Esophagus (tissue), 2 donors: ENCODE measurements at regions not wholly inside any gene's neighbourhood (a gene's known extent, or its start where the extent isn't known, plus 50 kb on each side); places are given as distances from the start of the nearest gene placed in this dataset.
A peak's percentile ranks its signal among the peaks of the same experiment; 100 is the strongest.

Experiments used
- H3K27ac ChIP-seq, 2 donors: one replicate each; pipeline ENCODE4 v1.5.1; 2013; ENCODE audit warnings: low read depth in 2 of 2, mild to moderate bottlenecking in 2 of 2, inconsistent platforms in 1 of 2, low read length in 1 of 2, moderate library complexity in 1 of 2
- H3K27me3 ChIP-seq, 2 donors: one replicate each; pipeline ENCODE4 v1.6.1; 2013; ENCODE audit warnings: low read length in 2 of 2, control low read depth in 1 of 2, mild to moderate bottlenecking in 1 of 2; ENCODE audit not compliant: insufficient read depth in 2 of 2, control insufficient read depth in 1 of 2
- H3K36me3 ChIP-seq, 2 donors: one replicate each; pipeline ENCODE4 v1.6.1; 2013; ENCODE audit warnings: low read length in 1 of 2; ENCODE audit not compliant: control insufficient read depth in 2 of 2, insufficient read depth in 2 of 2
- H3K4me1 ChIP-seq, 2 donors: one replicate each; pipeline ENCODE4 v1.6.1; 2013; ENCODE audit warnings: low read length in 1 of 2; ENCODE audit not compliant: control insufficient read depth in 2 of 2, insufficient read depth in 2 of 2
- H3K4me3 ChIP-seq, 2 donors: one replicate each; pipeline ENCODE4 v1.5.1; 2013; ENCODE audit warnings: low read length in 2 of 2, mild to moderate bottlenecking in 2 of 2, low read depth in 1 of 2, moderate library complexity in 1 of 2
- H3K9me3 ChIP-seq, 2 donors: one replicate each; pipeline ENCODE4 v1.6.1; 2013; ENCODE audit warnings: mild to moderate bottlenecking in 2 of 2, low read depth in 1 of 2, low read length in 1 of 2, moderate library complexity in 1 of 2; ENCODE audit not compliant: control insufficient read depth in 2 of 2, insufficient read depth in 1 of 2
- WGBS, 2 donors: extraction: QIAGEN DNeasy Blood & Tissue Kit; methylation state at CpG; one replicate each; pipeline ENCODE4 v1.1.7; 2013; 5-methylcytosine and 5-hydroxymethylcytosine counted together
- donor health status: healthy with polysubstance abuse.
- donor health status: Bipolar disorder and iron deficiency.

DNA sequence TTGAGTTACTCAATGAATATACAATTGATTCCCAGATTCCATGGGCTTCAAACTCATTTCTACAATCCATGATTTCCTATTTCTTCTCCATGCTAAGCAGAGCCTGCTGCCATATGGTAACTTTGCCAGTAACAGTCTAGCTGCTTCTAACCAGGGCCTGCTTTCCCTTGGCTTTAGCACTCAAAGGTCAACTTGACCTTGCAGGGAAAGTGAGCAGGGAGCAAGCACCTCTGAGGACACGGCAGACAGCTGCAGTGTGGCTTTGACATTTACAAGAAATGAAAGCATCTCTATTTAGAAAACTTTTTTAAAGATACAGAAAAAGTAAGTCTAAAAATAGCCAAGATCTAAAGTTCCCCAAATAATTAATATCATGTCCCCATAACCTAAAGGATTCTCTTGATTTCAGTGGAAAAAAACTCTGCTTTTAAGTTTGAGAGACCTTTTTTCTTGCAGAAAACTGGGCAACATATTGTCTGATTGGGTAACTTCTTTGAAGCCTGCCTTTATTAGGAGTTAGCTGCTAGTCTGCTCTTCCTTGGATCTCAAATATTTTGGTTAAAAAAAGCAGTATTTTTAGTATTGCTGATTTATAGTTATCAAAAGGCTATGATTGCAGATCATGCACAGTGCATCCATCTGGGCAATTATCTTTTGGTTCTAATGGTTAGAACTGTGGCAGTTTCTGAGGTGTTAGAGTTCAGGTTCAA lies 257.9 kb downstream of the AHR start:
- H3K9me3 ChIP-seq: no peaks in the 10 kb centered on the region
- 32 to 55% methylated on average over 1 of the region's 1 CpG for WGBS, 2 donors
- no peaks in the 10 kb centered on the region for H3K27me3 ChIP-seq
- peak overlapping the region; percentile 1 to 17 for H3K27ac ChIP-seq
- H3K4me1 ChIP-seq: no peaks in the 10 kb centered on the region
- H3K36me3 ChIP-seq: no peaks in the 10 kb centered on the region
- no peak overlapping the region for H3K4me3 ChIP-seq

DNA sequence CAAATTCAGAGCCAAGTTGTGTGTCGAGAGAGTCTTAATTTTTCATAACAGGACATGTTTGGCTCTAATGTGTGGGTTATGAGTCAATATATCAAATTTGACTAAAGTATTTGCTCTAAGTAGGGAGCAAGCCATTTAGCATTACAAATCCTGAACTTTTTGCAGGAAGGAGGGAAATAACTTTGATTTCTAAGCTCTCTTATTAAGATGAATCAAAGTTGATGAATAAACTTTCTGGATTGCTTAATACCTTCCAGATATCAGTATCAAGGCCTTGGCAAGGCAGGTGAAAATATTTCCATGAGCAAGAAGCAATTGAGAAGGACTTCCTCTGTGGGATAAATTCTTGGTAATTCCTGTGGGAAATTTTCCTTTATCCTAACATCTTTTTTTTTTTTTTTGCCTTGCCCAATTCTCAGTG lies 258.8 kb downstream of the AHR start:
- Histone ChIP-seq H3K4me3 (no peak overlapping the region), H3K27me3 (no peaks in the 10 kb centered on the region), H3K9me3 (no peaks in the 10 kb centered on the region), H3K4me1 (no peaks in the 10 kb centered on the region), H3K36me3 (no peaks in the 10 kb centered on the region), H3K27ac (no peak overlapping the region)
- whole genome bisulfite sequencing, 2 donors: 23 to 43% methylated on average over 1 of the region's 1 CpG

DNA sequence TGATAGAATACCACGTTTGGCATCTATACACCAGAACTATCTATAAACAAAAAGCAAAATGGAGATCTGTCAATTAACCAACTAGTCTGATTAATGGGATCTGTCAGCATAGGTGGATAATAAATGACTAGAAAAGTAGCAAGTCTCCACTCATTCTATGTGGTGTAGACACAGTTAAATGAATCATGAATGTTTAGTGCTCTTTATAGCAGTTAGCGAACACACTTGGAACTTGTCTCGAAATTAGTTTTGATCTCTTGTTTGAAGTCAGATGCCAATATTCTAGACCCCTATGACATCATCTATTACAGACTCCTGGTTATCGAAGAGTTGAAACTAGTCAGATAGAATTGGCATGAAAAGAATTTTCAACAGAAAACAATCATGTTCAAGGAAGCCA lies 259.7 kb downstream of the AHR start:
- Histone ChIP-seq H3K27ac (no peak overlapping the region), H3K27me3 (peaks cover 0 to 3% of the 10 kb centered on the region in 2 donors), H3K9me3 (no peaks in the 10 kb centered on the region), H3K4me1 (no peaks in the 10 kb centered on the region), H3K36me3 (no peaks in the 10 kb centered on the region), H3K4me3 (no peak overlapping the region)
- WGBS, 2 donors: 30 to 42% methylated on average over 4 of the region's 4 CpGs

DNA sequence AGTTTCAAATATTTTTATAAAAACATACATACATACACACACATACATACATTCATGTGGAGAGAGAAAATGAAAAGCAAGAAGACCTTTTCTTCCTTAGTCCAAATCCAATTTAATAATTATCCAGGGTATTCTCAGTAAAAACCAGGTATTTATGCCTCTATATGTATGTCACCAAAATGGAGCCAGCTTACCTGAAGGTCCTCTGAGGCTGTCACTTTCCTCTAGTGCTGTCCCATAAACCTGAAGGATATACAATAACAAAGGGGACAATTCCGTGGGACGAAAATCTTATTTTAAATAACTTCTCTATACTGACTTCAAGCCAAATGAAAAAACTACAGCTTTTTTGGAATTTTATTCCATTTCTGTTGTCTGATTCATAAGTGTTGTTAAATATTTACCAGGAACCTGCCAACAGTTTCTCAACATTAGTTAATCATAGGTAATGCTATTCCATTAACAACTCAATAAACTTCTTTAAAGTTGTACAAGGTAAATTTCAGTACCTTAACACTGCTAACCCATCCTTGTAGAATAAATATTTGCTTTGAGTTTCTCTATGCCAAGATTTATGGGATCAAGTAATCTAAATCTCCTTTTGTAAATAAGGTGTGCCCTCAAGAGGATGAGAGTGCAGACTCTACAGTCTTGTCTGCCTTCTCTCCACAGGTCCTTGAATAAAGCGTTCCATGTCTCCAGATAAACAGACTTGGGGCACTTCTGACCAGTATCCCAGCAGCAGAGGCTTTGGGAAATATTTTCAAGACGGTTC lies 260.3 kb downstream of the AHR start:
- no peaks in the 10 kb centered on the region for H3K4me1 ChIP-seq
- peak overlapping the region in 1 of 2 donors; percentile 23 for H3K27ac ChIP-seq
- H3K27me3 ChIP-seq: peaks cover 0 to 3% of the 10 kb centered on the region in 2 donors
- H3K9me3 ChIP-seq: no peaks in the 10 kb centered on the region
- WGBS, 2 donors: 38 to 43% methylated on average over 4 of the region's 4 CpGs
- no peak overlapping the region for H3K4me3 ChIP-seq
- no peaks in the 10 kb centered on the region for H3K36me3 ChIP-seq

DNA sequence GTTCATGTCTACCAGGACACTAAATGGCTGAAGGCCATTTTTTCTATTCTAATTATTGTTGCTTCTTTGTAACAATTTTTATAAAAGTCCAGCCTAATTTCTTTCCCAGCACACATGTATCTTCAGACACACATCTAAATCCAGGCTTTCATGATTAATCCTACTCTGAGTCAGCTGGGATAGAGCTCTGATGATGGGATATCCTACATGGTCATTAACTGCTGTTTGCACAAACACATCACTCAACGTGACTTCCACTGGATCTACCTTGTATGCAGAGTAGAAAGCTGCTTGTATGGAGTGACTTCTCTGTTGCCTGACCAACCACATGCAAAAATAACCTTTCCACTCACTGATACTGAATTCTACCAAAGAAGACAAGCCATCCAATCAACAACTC lies 260.9 kb downstream of the AHR start:
- Histone ChIP-seq H3K36me3 (no peaks in the 10 kb centered on the region), H3K4me1 (no peaks in the 10 kb centered on the region), H3K4me3 (no peak overlapping the region), H3K27ac (peak overlapping the region in 1 of 2 donors; percentile 23), H3K27me3 (peaks cover 0 to 3% of the 10 kb centered on the region in 2 donors), H3K9me3 (no peaks in the 10 kb centered on the region)
- WGBS, 2 donors: 31 to 35% methylated on average over 1 of the region's 1 CpG

DNA sequence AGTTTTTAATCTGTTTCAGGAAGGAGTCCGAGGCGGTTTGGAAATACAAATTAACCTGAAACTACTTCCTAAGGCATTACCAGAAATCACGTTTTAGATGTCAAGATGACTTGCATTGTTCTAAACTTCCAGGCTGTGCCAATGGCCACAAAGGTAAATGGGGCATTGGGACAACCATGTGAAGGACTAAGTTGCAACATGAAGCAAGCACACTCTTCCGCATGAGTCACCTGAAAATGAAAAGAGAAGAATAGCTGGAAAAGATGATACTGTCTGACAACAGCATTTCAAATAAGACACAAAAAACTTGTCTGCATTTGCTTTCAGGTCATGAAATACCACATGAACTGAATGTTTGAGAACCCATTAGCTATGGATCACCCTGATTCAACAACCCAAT lies 262.1 kb downstream of the AHR start:
- Histone ChIP-seq H3K4me1 (no peaks in the 10 kb centered on the region), H3K4me3 (no peak overlapping the region), H3K36me3 (no peaks in the 10 kb centered on the region), H3K27me3 (peaks cover 0 to 3% of the 10 kb centered on the region in 2 donors), H3K9me3 (no peaks in the 10 kb centered on the region), H3K27ac (no peak overlapping the region)
- 43 to 56% methylated on average over 4 of the region's 4 CpGs for WGBS, 2 donors

DNA sequence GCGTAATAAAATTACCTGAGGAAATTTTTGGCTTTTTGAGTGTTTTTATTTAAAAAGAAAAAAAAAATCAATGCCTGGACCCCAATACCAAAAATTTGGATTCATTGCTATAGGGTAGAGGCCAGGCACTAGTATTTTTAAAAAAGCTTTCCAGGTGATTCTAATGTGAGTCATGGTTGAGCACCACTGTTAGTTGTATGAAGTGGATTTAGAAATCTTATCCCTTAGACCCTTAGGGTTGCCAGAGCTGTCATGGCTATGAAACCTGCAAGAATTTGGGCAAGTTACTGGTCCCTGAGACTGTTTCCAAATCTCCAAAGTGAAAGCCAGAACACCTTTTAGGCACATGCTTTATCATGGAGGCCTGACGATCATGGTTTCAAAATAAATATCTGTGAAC lies 262.5 kb downstream of the AHR start:
- no peaks in the 10 kb centered on the region for H3K4me1 ChIP-seq
- WGBS, 2 donors: 59 to 74% methylated on average over 2 of the region's 2 CpGs

DNA sequence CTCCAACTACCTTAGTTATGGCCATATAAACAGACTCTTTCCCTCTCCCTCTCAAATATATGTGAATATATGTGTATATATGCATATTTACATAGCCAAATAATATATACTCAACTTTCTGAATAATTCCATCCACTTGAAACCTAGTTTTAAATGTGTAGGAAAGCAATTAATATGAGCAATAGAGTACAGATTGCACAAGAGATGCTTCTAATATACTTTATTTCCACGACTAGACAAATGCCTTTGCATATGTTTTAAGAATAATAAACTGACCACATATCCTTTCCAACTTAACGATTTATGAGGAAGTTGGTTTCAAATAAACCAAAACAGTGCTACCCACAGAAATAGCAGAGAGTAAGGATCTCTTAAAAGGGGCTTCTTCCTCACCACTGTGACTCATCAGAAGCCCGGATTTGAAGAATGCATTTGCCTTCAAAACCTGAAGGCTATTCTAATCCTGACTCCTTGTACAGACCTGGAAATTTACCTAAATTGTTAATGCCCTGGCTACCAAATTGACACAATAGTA lies 266.3 kb downstream of the AHR start:
- WGBS, 2 donors: 29 to 33% methylated on average over 3 of the region's 3 CpGs
- no peaks in the 10 kb centered on the region for H3K4me1 ChIP-seq
- H3K4me3 ChIP-seq: no peak overlapping the region
- no peak overlapping the region for H3K27ac ChIP-seq
- H3K36me3 ChIP-seq: no peaks in the 10 kb centered on the region
- no peaks in the 10 kb centered on the region for H3K9me3 ChIP-seq
- H3K27me3 ChIP-seq: peaks cover 0 to 3% of the 10 kb centered on the region in 2 donors

More for the DNA sequence above, 262.5 kb downstream of the AHR start:
- Histone ChIP-seq H3K27ac (no peak overlapping the region), H3K4me3 (no peak overlapping the region), H3K27me3 (peaks cover 0 to 3% of the 10 kb centered on the region in 2 donors), H3K36me3 (no peaks in the 10 kb centered on the region), H3K9me3 (no peaks in the 10 kb centered on the region)

DNA sequence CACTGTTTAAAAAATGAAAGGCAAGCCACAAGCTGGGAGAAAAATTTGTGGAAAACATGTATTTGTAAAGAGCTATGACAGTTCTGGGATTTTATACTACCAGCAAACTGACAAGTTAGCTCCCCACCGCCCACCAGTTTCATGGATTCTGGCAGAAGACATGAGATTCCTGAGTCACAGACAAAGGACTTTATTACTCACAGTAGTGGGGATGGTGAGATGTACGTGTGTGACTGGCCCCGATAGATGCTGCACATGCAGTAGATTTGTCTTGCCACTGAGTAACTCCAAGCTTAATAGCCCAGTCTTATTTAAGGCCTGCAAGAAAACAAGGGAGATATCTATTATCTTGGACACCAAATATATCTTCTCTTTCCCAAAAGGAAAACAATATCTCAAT lies 281.7 kb downstream of the AHR start:
- Histone ChIP-seq H3K4me1 (no peaks in the 10 kb centered on the region), H3K36me3 (no peaks in the 10 kb centered on the region), H3K4me3 (no peak overlapping the region), H3K27ac (no peak overlapping the region), H3K9me3 (no peaks in the 10 kb centered on the region), H3K27me3 (no peaks in the 10 kb centered on the region)
- WGBS, 2 donors: 44 to 61% methylated on average over 3 of the region's 3 CpGs
